MCF 10A (cell line): ENCODE measurements at regions not wholly inside any gene's neighbourhood (a gene's known extent, or its start where the extent isn't known, plus 50 kb on each side); places are given as distances from the start of the nearest gene placed in this dataset.

Experiments used
- BruUV-seq: library from RNA; stranded (reverse); fragments of 400-500 nt; replicated peaks from 2 replicates; lab custom pipeline; 2021; lab: Mats Ljungman, UMichigan
- CTCF ChIA-PET: fragments of 300-600 bp; sonication (Branson Sonifier 250); formaldehyde crosslinking; extraction: SDS; loops from one replicate; lab custom pipeline; 2021; ENCODE audit warnings: antibody characterized with exemption, inconsistent platforms; lab: Yijun Ruan, JAX
- POLR2A ChIA-PET: fragments of 300-600, 350-650 bp; sonication (Branson Sonifier 250); formaldehyde crosslinking; extraction: SDS; loops from one replicate; lab custom pipeline; 2020; ENCODE audit warnings: antibody characterized with exemption, inconsistent platforms; lab: Yijun Ruan, JAX
- DNase-seq: peaks from one replicate; pipeline ENCODE4 v3.0.0-alpha.2; 2018; ENCODE audit not compliant: unreplicated experiment
- H3K27ac Mint-ChIP-seq: one replicate; pipeline ENCODE4 v1.8.0; 2022; ENCODE audit warnings: mild to moderate bottlenecking, low read depth, mixed read lengths; ENCODE audit not compliant: unreplicated experiment
- H3K27me3 Mint-ChIP-seq: one replicate; pipeline ENCODE4 v1.8.0; 2022; ENCODE audit warnings: mixed read lengths; ENCODE audit not compliant: insufficient read depth, unreplicated experiment
- H3K36me3 Mint-ChIP-seq: one replicate; pipeline ENCODE4 v1.8.0; 2022; ENCODE audit warnings: mild to moderate bottlenecking, moderate library complexity, mixed read lengths; ENCODE audit not compliant: insufficient read depth, unreplicated experiment
- H3K4me1 Mint-ChIP-seq: one replicate; pipeline ENCODE4 v1.8.0; 2022; ENCODE audit warnings: mixed read lengths; ENCODE audit not compliant: insufficient read depth, unreplicated experiment
- H3K4me3 Mint-ChIP-seq: one replicate; pipeline ENCODE4 v1.8.0; 2022; ENCODE audit warnings: mild to moderate bottlenecking, moderate library complexity, mixed read lengths; ENCODE audit not compliant: unreplicated experiment
- H3K9me3 Mint-ChIP-seq: one replicate; pipeline ENCODE4 v1.8.0; 2022; ENCODE audit warnings: mixed read lengths; ENCODE audit not compliant: unreplicated experiment
- intact Hi-C: fragments of 100-400 bp; cut with micrococcal nuclease; formaldehyde crosslinking; loops from 2 replicates; pipeline ENCODE4 v1.14.1; 2022
- TF ChIP-seq, protein P1 (sequence below): fragments of 200-600 bp; IDR thresholded peaks from one replicate; pipeline ENCODE4 v1.8.0; 2022; ENCODE audit warnings: antibody characterized with exemption, mild to moderate bottlenecking; ENCODE audit not compliant: unreplicated experiment

DNA sequence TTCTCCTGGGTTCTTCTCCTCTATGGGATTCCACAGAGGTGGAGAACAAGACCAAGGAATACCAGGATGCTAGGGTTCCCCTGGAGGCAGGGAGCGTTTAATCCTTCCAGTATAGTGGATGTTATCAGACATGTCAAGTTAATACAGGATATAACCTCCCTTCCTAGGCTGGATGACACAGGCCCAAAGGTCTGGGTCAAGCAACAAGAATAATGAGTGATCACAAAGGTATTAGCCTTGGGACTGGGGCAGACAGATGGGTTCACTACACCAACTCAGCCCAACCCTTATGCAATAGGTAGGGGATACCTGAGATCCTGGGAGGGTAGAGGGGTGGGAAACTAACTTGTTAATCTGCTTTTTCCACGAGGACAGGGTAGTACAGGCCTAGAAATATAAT lies 690.3 kb downstream of the HTR1B start:
- intact Hi-C loops = no loop called here
- ChIA-PET POLR2A (no interaction called here), CTCF (no interaction called here)
- H3K36me3 Mint-ChIP-seq = no peaks in the 10 kb centered on the region
- H3K4me3 Mint-ChIP-seq = no peak overlapping the region
- H3K27me3 Mint-ChIP-seq = no peaks in the 10 kb centered on the region
- H3K4me1 Mint-ChIP-seq = peaks cover 5% of the 10 kb centered on the region
- no peaks in the 10 kb centered on the region for H3K9me3 Mint-ChIP-seq
- no TSS peak for BruUV-seq
- TF ChIP-seq, protein P1, sequence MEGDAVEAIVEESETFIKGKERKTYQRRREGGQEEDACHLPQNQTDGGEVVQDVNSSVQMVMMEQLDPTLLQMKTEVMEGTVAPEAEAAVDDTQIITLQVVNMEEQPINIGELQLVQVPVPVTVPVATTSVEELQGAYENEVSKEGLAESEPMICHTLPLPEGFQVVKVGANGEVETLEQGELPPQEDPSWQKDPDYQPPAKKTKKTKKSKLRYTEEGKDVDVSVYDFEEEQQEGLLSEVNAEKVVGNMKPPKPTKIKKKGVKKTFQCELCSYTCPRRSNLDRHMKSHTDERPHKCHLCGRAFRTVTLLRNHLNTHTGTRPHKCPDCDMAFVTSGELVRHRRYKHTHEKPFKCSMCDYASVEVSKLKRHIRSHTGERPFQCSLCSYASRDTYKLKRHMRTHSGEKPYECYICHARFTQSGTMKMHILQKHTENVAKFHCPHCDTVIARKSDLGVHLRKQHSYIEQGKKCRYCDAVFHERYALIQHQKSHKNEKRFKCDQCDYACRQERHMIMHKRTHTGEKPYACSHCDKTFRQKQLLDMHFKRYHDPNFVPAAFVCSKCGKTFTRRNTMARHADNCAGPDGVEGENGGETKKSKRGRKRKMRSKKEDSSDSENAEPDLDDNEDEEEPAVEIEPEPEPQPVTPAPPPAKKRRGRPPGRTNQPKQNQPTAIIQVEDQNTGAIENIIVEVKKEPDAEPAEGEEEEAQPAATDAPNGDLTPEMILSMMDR = no peak
- no peak overlapping the region for H3K27ac Mint-ChIP-seq
- no peak for DNase-seq

DNA sequence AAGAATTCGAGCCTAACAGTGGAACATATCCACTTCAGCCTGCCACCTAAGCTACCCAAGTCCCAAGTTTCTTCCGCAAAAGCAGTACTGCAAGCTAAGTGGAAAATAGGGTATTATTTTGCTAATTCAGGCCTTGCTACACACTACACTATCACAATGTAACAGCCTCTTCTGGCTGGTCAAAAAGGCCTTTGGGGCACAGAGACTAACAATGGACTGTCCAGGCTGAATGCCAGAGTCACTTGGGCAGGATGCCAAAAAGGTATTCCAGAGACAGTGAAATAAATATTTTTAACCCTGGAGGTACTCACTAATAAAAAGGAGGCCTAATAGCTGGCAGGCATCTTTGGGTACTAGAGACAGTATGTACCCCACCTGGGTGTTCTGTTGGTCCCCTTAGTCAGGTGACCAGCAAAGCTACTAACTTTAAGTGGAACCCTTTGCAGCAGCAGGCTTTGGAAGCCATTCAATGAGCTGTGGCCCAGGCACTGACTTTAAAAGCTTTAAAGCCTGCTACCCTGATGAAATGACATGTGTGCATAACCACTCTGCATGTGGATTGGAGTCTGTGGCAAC lies 692.1 kb downstream of the HTR1B start:
- ChIA-PET POLR2A (no interaction called here), CTCF (interaction anchor here (0.5 to 0.7 kb wide), 2 partner anchors 60 to 1031 kb away, joined by 4 to 5 read pairs; no protein-coding TSS in a partner anchor)
- H3K9me3 Mint-ChIP-seq = no peaks in the 10 kb centered on the region
- H3K4me1 Mint-ChIP-seq = peaks cover 5% of the 10 kb centered on the region
- intact Hi-C loops = no loop called here
- TF ChIP-seq, protein P1 = no peak
- H3K4me3 Mint-ChIP-seq = no peak overlapping the region
- peak overlapping the region; percentile 31 for H3K27ac Mint-ChIP-seq
- no peaks in the 10 kb centered on the region for H3K36me3 Mint-ChIP-seq
- no peaks in the 10 kb centered on the region for H3K27me3 Mint-ChIP-seq
- peak; percentile 74 for DNase-seq
- BruUV-seq = no TSS peak

DNA sequence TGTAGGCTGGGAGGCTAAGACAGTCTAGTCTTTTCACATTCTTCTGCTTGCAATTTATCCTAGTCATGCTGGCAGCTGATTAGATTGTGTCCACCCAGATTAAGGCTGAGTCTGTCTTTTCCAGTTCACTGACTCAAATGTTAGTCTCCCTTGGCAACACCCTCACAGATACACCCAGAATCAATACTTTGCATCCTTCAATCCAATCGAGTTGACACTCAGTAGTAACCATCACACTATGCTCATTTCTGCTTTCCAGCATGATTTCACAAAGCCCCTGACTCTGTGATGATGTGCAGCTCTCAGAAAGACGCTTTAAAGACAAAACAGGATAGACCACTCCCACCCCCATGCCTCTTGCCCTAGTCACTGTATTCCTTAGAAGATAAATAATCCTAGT lies 693.0 kb downstream of the HTR1B start:
- H3K4me1 Mint-ChIP-seq = peaks cover 5% of the 10 kb centered on the region
- H3K27ac Mint-ChIP-seq = peak overlapping the region; percentile 31
- TF ChIP-seq, protein P1 = no peak
- ChIA-PET POLR2A (interaction anchor here (0.6 kb wide), 1 partner anchor 83 kb away, joined by 3 read pairs; no protein-coding TSS in a partner anchor), CTCF (no interaction called here)
- H3K4me3 Mint-ChIP-seq = no peak overlapping the region
- intact Hi-C loops = no loop called here
- no TSS peak for BruUV-seq
- no peak for DNase-seq
- H3K36me3 Mint-ChIP-seq = no peaks in the 10 kb centered on the region
- no peaks in the 10 kb centered on the region for H3K9me3 Mint-ChIP-seq
- no peaks in the 10 kb centered on the region for H3K27me3 Mint-ChIP-seq

DNA sequence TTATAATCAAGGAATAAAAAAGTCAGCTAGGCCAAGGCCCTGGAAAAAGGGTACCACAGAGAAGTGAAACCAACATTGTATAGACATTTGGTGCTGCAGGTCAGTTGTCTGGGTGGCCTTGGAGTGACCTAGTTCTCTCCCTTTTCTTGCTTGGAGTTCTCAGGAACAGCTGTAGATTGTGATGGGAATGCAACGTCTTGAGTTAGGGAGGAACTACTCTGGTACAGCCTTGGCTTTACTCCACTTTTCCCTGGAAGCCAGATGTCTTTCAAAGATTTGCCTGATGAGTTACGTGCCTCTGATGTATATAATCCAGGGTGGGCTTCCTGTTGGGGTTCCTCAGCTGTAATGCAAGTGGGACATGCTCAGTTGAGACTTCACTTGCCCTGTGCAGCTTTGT lies 694.7 kb downstream of the HTR1B start:
- H3K4me3 Mint-ChIP-seq = no peak overlapping the region
- BruUV-seq = no TSS peak
- intact Hi-C loops = no loop called here
- no peaks in the 10 kb centered on the region for H3K9me3 Mint-ChIP-seq
- ChIA-PET CTCF (no interaction called here), POLR2A (interaction anchor here (0.6 kb wide), 1 partner anchor 42 kb away, joined by 3 read pairs; no protein-coding TSS in a partner anchor)
- TF ChIP-seq, protein P1 = no peak
- H3K4me1 Mint-ChIP-seq = peaks cover 5% of the 10 kb centered on the region
- DNase-seq = no peak
- H3K27ac Mint-ChIP-seq = no peak overlapping the region
- no peaks in the 10 kb centered on the region for H3K27me3 Mint-ChIP-seq
- no peaks in the 10 kb centered on the region for H3K36me3 Mint-ChIP-seq
